RWPE1 (cell line): ENCODE measurements at regions not wholly inside any gene's neighbourhood (a gene's known extent, or its start where the extent isn't known, plus 50 kb on each side); places are given as distances from the start of the nearest gene placed in this dataset.

Source experiments
- CTCF ChIA-PET: fragments of 350-600 bp; sonication (Branson Sonifier 250); formaldehyde crosslinking; extraction: SDS; loops from one replicate; lab custom pipeline; 2021; lab: Yijun Ruan, JAX
- POLR2A ChIA-PET: fragments of 400-600 bp; formaldehyde crosslinking; extraction: SDS; loops from one replicate; lab custom pipeline; 2020; ENCODE audit warnings: antibody characterized with exemption; ENCODE audit not compliant: low non-redundant PET; lab: Yijun Ruan, JAX
- DNase-seq: peaks from one replicate; pipeline ENCODE4 v3.0.0; 2012; ENCODE audit warnings: low spot score
- H3K27ac ChIP-seq: fragments of 450-650 bp; 2 replicates; pipeline ENCODE4 v1.5.1; 2017
- CTCF ChIP-seq: fragments of 450-650 bp; conservative IDR thresholded peaks from 2 replicates; pipeline ENCODE4 v1.5.1; 2017; ENCODE audit warnings: low read depth, mild to moderate bottlenecking

GRCh38 chr5:4532705-4533080 is 607.4 kb upstream of the ADAMTS16 start:
- H3K27ac ChIP-seq = no peak overlapping the region
- TF ChIP-seq CTCF = no peak
- DNase-seq = no peak
- ChIA-PET CTCF (no interaction called here), POLR2A (no interaction called here)

GRCh38 chr5:4533457-4534105 is 606.5 kb upstream of the ADAMTS16 start:
- POLR2A ChIA-PET = no interaction called here
- no peak overlapping the region for H3K27ac ChIP-seq
- no peak for DNase-seq
- CTCF ChIA-PET = no interaction called here
- TF ChIP-seq CTCF = no peak

GRCh38 chr5:4537489-4537888 is 602.6 kb upstream of the ADAMTS16 start:
- TF ChIP-seq CTCF = no peak
- CTCF ChIA-PET = no interaction called here
- DNase-seq = no peak
- no peak overlapping the region for H3K27ac ChIP-seq
- POLR2A ChIA-PET = no interaction called here

- no peak for TF ChIP-seq CTCF
- no peak overlapping the region for H3K27ac ChIP-seq
- ChIA-PET POLR2A (no interaction called here), CTCF (no interaction called here)
- DNase-seq = no peak
These were observed 599.6 kb upstream of the ADAMTS16 start for GRCh38 chr5:4540375-4541173.

GRCh38 chr5:4541334-4541733 is 598.8 kb upstream of the ADAMTS16 start:
- CTCF ChIA-PET = no interaction called here
- TF ChIP-seq CTCF = no peak
- POLR2A ChIA-PET = no interaction called here
- H3K27ac ChIP-seq = no peak overlapping the region
- DNase-seq = no peak

GRCh38 chr5:4542145-4542778 is 597.9 kb upstream of the ADAMTS16 start:
- no peak overlapping the region for H3K27ac ChIP-seq
- POLR2A ChIA-PET = no interaction called here
- TF ChIP-seq CTCF = no peak
- CTCF ChIA-PET = no interaction called here
- DNase-seq = no peak
